ENCODE measurements at regions not wholly inside any gene's neighbourhood (a gene's known extent, or its start where the extent isn't known, plus 50 kb on each side); places are given as distances from the start of the nearest gene placed in this dataset.

DNA sequence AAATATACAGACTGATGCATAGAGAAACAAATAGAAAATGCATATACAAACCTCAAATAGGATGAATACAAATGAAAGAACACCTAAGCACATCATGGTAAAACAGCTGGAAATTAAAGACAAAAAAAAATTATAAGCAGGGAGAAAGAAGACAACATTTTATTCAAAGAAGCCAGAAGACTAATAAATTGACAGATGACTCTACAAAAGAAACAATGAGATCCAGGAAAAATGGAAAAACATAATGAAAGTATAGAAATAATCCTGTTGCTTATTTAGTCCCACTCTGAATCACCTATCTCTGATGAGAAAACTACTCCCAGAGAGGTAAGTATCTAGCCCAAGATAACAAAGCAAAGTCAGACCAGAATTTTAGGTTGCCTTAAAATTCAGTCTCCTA lies 143.4 kb downstream of the RBM43 start (continued):
- TF ChIP-seq, protein P1, sequence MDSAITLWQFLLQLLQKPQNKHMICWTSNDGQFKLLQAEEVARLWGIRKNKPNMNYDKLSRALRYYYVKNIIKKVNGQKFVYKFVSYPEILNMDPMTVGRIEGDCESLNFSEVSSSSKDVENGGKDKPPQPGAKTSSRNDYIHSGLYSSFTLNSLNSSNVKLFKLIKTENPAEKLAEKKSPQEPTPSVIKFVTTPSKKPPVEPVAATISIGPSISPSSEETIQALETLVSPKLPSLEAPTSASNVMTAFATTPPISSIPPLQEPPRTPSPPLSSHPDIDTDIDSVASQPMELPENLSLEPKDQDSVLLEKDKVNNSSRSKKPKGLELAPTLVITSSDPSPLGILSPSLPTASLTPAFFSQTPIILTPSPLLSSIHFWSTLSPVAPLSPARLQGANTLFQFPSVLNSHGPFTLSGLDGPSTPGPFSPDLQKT (IDR thresholded peaks at IDR 0.05; ENCODE audit: borderline replicate concordance, low read depth, low read length): no peak
- TF ChIP-seq TCF7L2 (IDR thresholded peaks at IDR 0.05; ENCODE audit: borderline replicate concordance, low read depth, low read length): no peak
- no peak for TF ChIP-seq ZNF324 (tag by site-specific recombination; IDR thresholded peaks at IDR 0.05)

DNA sequence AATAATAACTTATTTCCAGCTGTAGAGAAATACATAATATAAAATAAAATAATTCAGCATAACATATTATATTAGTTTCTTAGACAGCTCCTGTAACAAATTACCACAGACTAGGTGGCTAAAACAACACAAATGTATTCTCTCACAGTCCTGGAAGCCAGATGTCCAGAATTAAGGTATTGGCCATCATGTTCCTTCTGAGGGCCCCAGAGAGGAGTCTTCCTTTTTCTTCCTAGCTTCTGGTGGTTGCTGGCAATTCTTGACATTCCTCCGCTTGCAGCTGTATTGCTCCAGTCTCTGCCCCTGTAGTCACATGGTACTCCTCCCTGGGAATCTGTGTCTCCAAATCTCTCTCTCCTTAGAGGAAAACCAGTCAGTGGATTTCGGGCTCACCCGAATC lies 146.8 kb downstream of the RBM43 start:
- Histone ChIP-seq H3K36me3 (ENCODE audit: control insufficient read depth in 2 of 2, insufficient read depth in 1 of 2, low read length in 2 of 2) (no peaks in the 10 kb centered on the region), H3K27ac (ENCODE audit: extremely low read depth, low read depth, low read length) (no peak overlapping the region), H3K9me3 (ENCODE audit: control insufficient read depth, insufficient read depth, low read depth, low read length) (no peaks in the 10 kb centered on the region; the same call in 1 of the 2 replicates), H3K4me1 (ENCODE audit: control insufficient read depth, insufficient read depth, low read length) (no peaks in the 10 kb centered on the region), H3K4me3 (ENCODE audit: low read depth, low read length) (no peak overlapping the region)
- ChIA-PET POLR2A (no interaction called here), CTCF (no interaction called here)
- no peak for TF ChIP-seq ZNF654 (tag by site-specific recombination; IDR thresholded peaks at IDR 0.05; ENCODE audit: low read depth)
- TF ChIP-seq ZIC2 (tag by site-specific recombination; IDR thresholded peaks at IDR 0.05): no peak
- TF ChIP-seq ZNF670 (tag by site-specific recombination; IDR thresholded peaks at IDR 0.05; ENCODE audit: low read depth): no peak
- no peak for TF ChIP-seq ZNF155 (tag by site-specific recombination; IDR thresholded peaks at IDR 0.05)
- TF ChIP-seq ZNF549 (tag by site-specific recombination; IDR thresholded peaks at IDR 0.05): no peak
- no peak for TF ChIP-seq ZNF302 (tag by site-specific recombination; IDR thresholded peaks at IDR 0.05; ENCODE audit: low read depth)
- no peak for TF ChIP-seq YY1 (tag by site-specific recombination; IDR thresholded peaks at IDR 0.05)
- no peak for TF ChIP-seq ZNF548 (tag by site-specific recombination; IDR thresholded peaks at IDR 0.05)
- TF ChIP-seq, protein P2, sequence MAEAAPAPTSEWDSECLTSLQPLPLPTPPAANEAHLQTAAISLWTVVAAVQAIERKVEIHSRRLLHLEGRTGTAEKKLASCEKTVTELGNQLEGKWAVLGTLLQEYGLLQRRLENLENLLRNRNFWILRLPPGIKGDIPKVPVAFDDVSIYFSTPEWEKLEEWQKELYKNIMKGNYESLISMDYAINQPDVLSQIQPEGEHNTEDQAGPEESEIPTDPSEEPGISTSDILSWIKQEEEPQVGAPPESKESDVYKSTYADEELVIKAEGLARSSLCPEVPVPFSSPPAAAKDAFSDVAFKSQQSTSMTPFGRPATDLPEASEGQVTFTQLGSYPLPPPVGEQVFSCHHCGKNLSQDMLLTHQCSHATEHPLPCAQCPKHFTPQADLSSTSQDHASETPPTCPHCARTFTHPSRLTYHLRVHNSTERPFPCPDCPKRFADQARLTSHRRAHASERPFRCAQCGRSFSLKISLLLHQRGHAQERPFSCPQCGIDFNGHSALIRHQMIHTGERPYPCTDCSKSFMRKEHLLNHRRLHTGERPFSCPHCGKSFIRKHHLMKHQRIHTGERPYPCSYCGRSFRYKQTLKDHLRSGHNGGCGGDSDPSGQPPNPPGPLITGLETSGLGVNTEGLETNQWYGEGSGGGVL (tag by site-specific recombination; IDR thresholded peaks at IDR 0.05): no peak
- no peak for TF ChIP-seq ZNF248 (tag by site-specific recombination; IDR thresholded peaks at IDR 0.05)
- TF ChIP-seq ZFHX2 (tag by site-specific recombination; conservative IDR thresholded peaks at IDR 0.05): no peak
- no peak for TF ChIP-seq ZNF157 (tag by site-specific recombination; IDR thresholded peaks at IDR 0.05)
- TF ChIP-seq, protein P3, sequence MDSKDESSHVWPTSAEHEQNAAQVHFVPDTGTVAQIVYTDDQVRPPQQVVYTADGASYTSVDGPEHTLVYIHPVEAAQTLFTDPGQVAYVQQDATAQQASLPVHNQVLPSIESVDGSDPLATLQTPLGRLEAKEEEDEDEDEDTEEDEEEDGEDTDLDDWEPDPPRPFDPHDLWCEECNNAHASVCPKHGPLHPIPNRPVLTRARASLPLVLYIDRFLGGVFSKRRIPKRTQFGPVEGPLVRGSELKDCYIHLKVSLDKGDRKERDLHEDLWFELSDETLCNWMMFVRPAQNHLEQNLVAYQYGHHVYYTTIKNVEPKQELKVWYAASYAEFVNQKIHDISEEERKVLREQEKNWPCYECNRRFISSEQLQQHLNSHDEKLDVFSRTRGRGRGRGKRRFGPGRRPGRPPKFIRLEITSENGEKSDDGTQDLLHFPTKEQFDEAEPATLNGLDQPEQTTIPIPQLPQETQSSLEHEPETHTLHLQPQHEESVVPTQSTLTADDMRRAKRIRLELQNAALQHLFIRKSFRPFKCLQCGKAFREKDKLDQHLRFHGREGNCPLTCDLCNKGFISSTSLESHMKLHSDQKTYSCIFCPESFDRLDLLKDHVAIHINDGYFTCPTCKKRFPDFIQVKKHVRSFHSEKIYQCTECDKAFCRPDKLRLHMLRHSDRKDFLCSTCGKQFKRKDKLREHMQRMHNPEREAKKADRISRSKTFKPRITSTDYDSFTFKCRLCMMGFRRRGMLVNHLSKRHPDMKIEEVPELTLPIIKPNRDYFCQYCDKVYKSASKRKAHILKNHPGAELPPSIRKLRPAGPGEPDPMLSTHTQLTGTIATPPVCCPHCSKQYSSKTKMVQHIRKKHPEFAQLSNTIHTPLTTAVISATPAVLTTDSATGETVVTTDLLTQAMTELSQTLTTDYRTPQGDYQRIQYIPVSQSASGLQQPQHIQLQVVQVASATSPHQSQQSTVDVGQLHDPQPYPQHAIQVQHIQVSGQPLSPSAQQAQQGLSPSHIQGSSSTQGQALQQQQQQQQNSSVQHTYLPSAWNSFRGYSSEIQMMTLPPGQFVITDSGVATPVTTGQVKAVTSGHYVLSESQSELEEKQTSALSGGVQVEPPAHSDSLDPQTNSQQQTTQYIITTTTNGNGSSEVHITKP (tag by site-specific recombination; IDR thresholded peaks at IDR 0.05): no peak

DNA sequence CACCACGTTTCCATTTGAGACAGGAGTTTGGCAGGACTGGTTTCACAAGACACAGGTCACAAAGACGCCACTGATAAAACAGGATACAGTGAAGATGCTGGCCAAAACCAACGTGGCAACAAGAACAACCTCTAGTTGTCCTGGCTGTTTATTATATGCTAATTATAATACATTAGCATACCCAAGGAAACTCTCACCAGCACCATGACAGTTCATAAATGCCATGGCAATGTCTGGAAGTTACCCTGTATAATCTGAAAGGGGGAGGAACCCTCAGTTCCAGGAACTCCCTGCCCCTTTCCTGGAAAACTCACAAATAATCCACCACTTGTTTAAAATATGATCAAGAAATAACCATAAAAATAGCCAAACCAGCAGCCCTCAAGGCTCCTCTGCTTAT lies 148.3 kb downstream of the RBM43 start:
- POLR2A ChIA-PET: no interaction called here
- H3K4me3 ChIP-seq (ENCODE audit: low read depth, low read length): no peak overlapping the region
- CTCF ChIA-PET: no interaction called here
- H3K27ac ChIP-seq (ENCODE audit: extremely low read depth, low read depth, low read length): no peak overlapping the region
- no peaks in the 10 kb centered on the region for H3K36me3 ChIP-seq (ENCODE audit: control insufficient read depth in 2 of 2, insufficient read depth in 1 of 2, low read length in 2 of 2)
- no peaks in the 10 kb centered on the region for H3K4me1 ChIP-seq (ENCODE audit: control insufficient read depth, insufficient read depth, low read length)
- H3K9me3 ChIP-seq (ENCODE audit: control insufficient read depth, insufficient read depth, low read depth, low read length): no peaks in the 10 kb centered on the region; the same call in 1 of the 2 replicates
- TF ChIP-seq ZNF624 (tag by site-specific recombination; IDR thresholded peaks at IDR 0.05): no peak
- no peak for TF ChIP-seq EGR2 (tag by site-specific recombination; IDR thresholded peaks at IDR 0.05; ENCODE audit: low read depth)
- no peak for TF ChIP-seq KLF9 (tag by site-specific recombination; IDR thresholded peaks at IDR 0.05; ENCODE audit: low read depth)
- TF ChIP-seq ZNF776 (tag by site-specific recombination; IDR thresholded peaks at IDR 0.05; ENCODE audit: borderline replicate concordance): no peak
- no peak for TF ChIP-seq ZFP41 (tag by site-specific recombination; IDR thresholded peaks at IDR 0.05; ENCODE audit: borderline replicate concordance)
- no peak for TF ChIP-seq SETDB1 (IDR thresholded peaks at IDR 0.05; ENCODE audit: insufficient read length, low read length)
- TF ChIP-seq ZNF169 (tag by site-specific recombination; IDR thresholded peaks at IDR 0.05): no peak
- no peak for TF ChIP-seq ZNF184 (tag by site-specific recombination; IDR thresholded peaks at IDR 0.05)

Measured in HEK293 (cell line).